ENCODE measurements at regions not wholly inside any gene's neighbourhood (a gene's known extent, or its start where the extent isn't known, plus 50 kb on each side); places are given as distances from the start of the nearest gene placed in this dataset.

- Histone ChIP-seq H3K56ac (ENCODE audit: extremely low read depth, insufficient read depth, low read length) (no peak overlapping the region), H3K18ac (ENCODE audit: low read depth, low read length) (no peak overlapping the region), H3K14ac (replicated peaks; ENCODE audit: low read depth, low read length) (0 out of 2 replicates have a peak overlapping the region, but pooled peaks have one; percentile 8), H3K4me3 (ENCODE audit: insufficient read depth, low read depth, low read length) (no peak overlapping the region), H3K9me1 (ENCODE audit: insufficient read depth, low read length) (no peaks in the 10 kb centered on the region), H2BK5ac (ENCODE audit: low read depth, low read length, poor library complexity, severe bottlenecking) (no peak overlapping the region), H3K27me3 (ENCODE audit: control insufficient read depth, insufficient read depth, low read length) (peaks cover 3% of the 10 kb centered on the region; the same call in 1 of the 2 replicates), H2BK20ac (ENCODE audit: low read depth, low read length) (no peak overlapping the region), H3K4me1 (ENCODE audit: control insufficient read depth, insufficient read depth, low read length) (no peaks in the 10 kb centered on the region), H2AFZ (replicated peaks; ENCODE audit: low read length, poor library complexity) (no peak overlapping the region), H4K20me1 (ENCODE audit: insufficient read depth, low read length) (no peaks in the 10 kb centered on the region), H4K91ac (ENCODE audit: insufficient read depth, low read depth, low read length) (no peak overlapping the region), H3K23ac (ENCODE audit: low read depth, low read length) (no peak overlapping the region), H2BK15ac (ENCODE audit: low read depth, low read length) (no peak overlapping the region), H3K27ac (ENCODE audit: insufficient read depth, low read length) (no peak overlapping the region), H3K4ac (ENCODE audit: low read depth, low read length) (no peak overlapping the region), H3K9me3 (ENCODE audit: control insufficient read depth, insufficient read depth, low read length) (no peaks in the 10 kb centered on the region), H3K9ac (ENCODE audit: low read depth, low read length) (no peak overlapping the region), H2AK5ac (ENCODE audit: low read depth, low read length) (no peak overlapping the region), H2AK9ac (replicated peaks; ENCODE audit: low read depth, low read length, poor library complexity) (no peak overlapping the region), H4K5ac (ENCODE audit: low read depth, low read length) (no peak overlapping the region), H4K8ac (ENCODE audit: low read depth in 2 of 2, low read length in 2 of 2) (no peak overlapping the region), H3K79me1 (ENCODE audit: low read depth in 1 of 2, low read length in 2 of 2) (no peaks in the 10 kb centered on the region), H3K4me2 (ENCODE audit: low read depth, low read length) (no peak overlapping the region), H3K36me3 (ENCODE audit: control insufficient read depth, insufficient read depth, low read length) (no peaks in the 10 kb centered on the region), H2BK120ac (ENCODE audit: low read depth, low read length) (no peak overlapping the region)
- BruUV-seq (replicated peaks), result no TSS peak
- DNase-seq (no peak), ATAC-seq (ENCODE audit: low read depth) (no peak)
- dilution Hi-C loops (cut with HindIII; ENCODE audit: low sequenced_read_pairs, unreplicated experiment) (no loop called here), intact Hi-C loops (cut with micrococcal nuclease) (no loop called here), in situ Hi-C loops (cut with MboI; ENCODE audit: low sequenced_read_pairs) (no loop called here)
- ChIA-PET POLR2A (ENCODE audit: unreplicated experiment) (no interaction called here), CTCF (no interaction called here)
- no peak for TF ChIP-seq SMC3 (IDR thresholded peaks at IDR 0.05; ENCODE audit: low read depth, low read length)
- TF ChIP-seq POLR2A (IDR thresholded peaks at IDR 0.05; ENCODE audit: low read depth, low read length), result no peak
- TF ChIP-seq ELK1 (IDR thresholded peaks at IDR 0.05; ENCODE audit: borderline replicate concordance, low read depth, low read length), result no peak
- no peak for TF ChIP-seq RFX5 (IDR thresholded peaks at IDR 0.05; ENCODE audit: low read depth, low read length)
- no peak for TF ChIP-seq MAZ (IDR thresholded peaks at IDR 0.05; ENCODE audit: borderline replicate concordance, low read depth, low read length)
- no peak for TF ChIP-seq CEBPB (IDR thresholded peaks at IDR 0.05; ENCODE audit: low read depth, low read length)
- no peak for TF ChIP-seq CTCF (conservative IDR thresholded peaks at IDR 0.05; ENCODE audit: low read depth, low read length)
- no peak for TF ChIP-seq MXI1 (IDR thresholded peaks at IDR 0.05; ENCODE audit: borderline replicate concordance, low read depth, low read length)
- TF ChIP-seq MAFK (IDR thresholded peaks at IDR 0.05; ENCODE audit: low read depth, low read length), result no peak
- TF ChIP-seq RCOR1 (IDR thresholded peaks at IDR 0.05; ENCODE audit: insufficient replicate concordance, low read length), result no peak
- TF ChIP-seq USF2 (IDR thresholded peaks at IDR 0.05; ENCODE audit: low read depth, low read length), result no peak
- TF ChIP-seq BHLHE40 (IDR thresholded peaks at IDR 0.05; ENCODE audit: low read depth, low read length), result no peak
- no peak for TF ChIP-seq NFE2L2 (IDR thresholded peaks at IDR 0.05; ENCODE audit: low read depth, low read length)
- TF ChIP-seq FOS (IDR thresholded peaks at IDR 0.05; ENCODE audit: low read depth, low read length), result no peak
- no peak for TF ChIP-seq RAD21 (IDR thresholded peaks at IDR 0.05; ENCODE audit: low read length)
Observed at GRCh38 chr5:97478483-97478882, 295.4 kb upstream of the RIOK2 start.
